GM23338 (cell line): ENCODE measurements at regions not wholly inside any gene's neighbourhood (a gene's known extent, or its start where the extent isn't known, plus 50 kb on each side); places are given as distances from the start of the nearest gene placed in this dataset.

Experiments used
- ATAC-seq: fragments of 200-7000 bp; cut with Tn5 transposase; 3 replicates; pipeline ENCODE4 v1.9.1; 2020
- DNase-seq: peaks from one replicate; pipeline ENCODE4 v3.0.0-alpha.2; 2015; ENCODE audit warnings: low spot score
- H2AFZ ChIP-seq: fragments of 200-600 bp; sonication (generic); 2 replicates; pipeline ENCODE4 v1.8.0; 2016; ENCODE audit warnings: antibody characterized with exemption, mild to moderate bottlenecking, moderate library complexity
- H3F3A ChIP-seq: fragments of 200-600 bp; sonication (generic); replicated peaks from 2 replicates; pipeline ENCODE4 v1.8.0; 2017; ENCODE audit warnings: antibody characterized with exemption, mixed run types, low read depth
- H3K27ac ChIP-seq: fragments of 200-600 bp; sonication (generic); 2 replicates; pipeline ENCODE4 v1.6.1; 2016; ENCODE audit warnings: low read depth
- H3K27me3 ChIP-seq: fragments of 200-600 bp; sonication (generic); 2 replicates; pipeline ENCODE4 v1.8.0; 2016; ENCODE audit warnings: mild to moderate bottlenecking, mixed run types, moderate library complexity; ENCODE audit not compliant: insufficient read depth
- H3K36me3 ChIP-seq: fragments of 200-600 bp; sonication (generic); 2 replicates; pipeline ENCODE4 v1.8.0; 2016; ENCODE audit warnings: mild to moderate bottlenecking; ENCODE audit not compliant: insufficient read depth
- H3K4me1 ChIP-seq: fragments of 200-600 bp; sonication (generic); 2 replicates; pipeline ENCODE4 v1.8.0; 2016; ENCODE audit warnings: mild to moderate bottlenecking, moderate library complexity; ENCODE audit not compliant: insufficient read depth
- H3K4me2 ChIP-seq: fragments of 200-600 bp; sonication (generic); 2 replicates; pipeline ENCODE4 v1.7.1; 2017; ENCODE audit warnings: mixed run types
- H3K4me3 ChIP-seq: fragments of 200-600 bp; sonication (generic); 2 replicates; pipeline ENCODE4 v1.6.1; 2016; ENCODE audit warnings: mixed run types
- H3K79me2 ChIP-seq: fragments of 200-600 bp; sonication (generic); replicated peaks from 2 replicates; pipeline ENCODE4 v1.8.0; 2017; ENCODE audit warnings: mild to moderate bottlenecking; ENCODE audit not compliant: insufficient read depth
- H3K9me2 ChIP-seq: fragments of 200-600 bp; sonication (generic); 2 replicates; pipeline ENCODE4 v1.8.0; 2017; ENCODE audit not compliant: insufficient read depth
- H4K20me1 ChIP-seq: fragments of 200-600 bp; sonication (generic); replicated peaks from 2 replicates; pipeline ENCODE4 v1.8.0; 2017; ENCODE audit warnings: mild to moderate bottlenecking; ENCODE audit not compliant: insufficient read depth
- H3K27ac Mint-ChIP-seq: 2 replicates; pipeline ENCODE4 v1.8.0; 2020; ENCODE audit warnings: inconsistent platforms, mild to moderate bottlenecking, moderate library complexity, mixed read lengths
- H3K27me3 Mint-ChIP-seq: 3 replicates; pipeline ENCODE4 v1.8.0; 2022; ENCODE audit warnings: low read depth, mild to moderate bottlenecking, moderate library complexity, mixed read lengths, inconsistent platforms; ENCODE audit not compliant: insufficient read depth, poor library complexity
- H3K36me3 Mint-ChIP-seq: 3 replicates; pipeline ENCODE4 v1.8.0; 2021; ENCODE audit warnings: low read depth, mild to moderate bottlenecking, inconsistent platforms, moderate library complexity, mixed read lengths
- H3K4me1 Mint-ChIP-seq: 3 replicates; pipeline ENCODE4 v1.8.0; 2020; ENCODE audit warnings: mild to moderate bottlenecking, inconsistent platforms, mixed read lengths
- H3K4me3 Mint-ChIP-seq: 3 replicates; pipeline ENCODE4 v1.8.0; 2021; ENCODE audit warnings: moderate library complexity, mild to moderate bottlenecking, inconsistent platforms, mixed read lengths
- H3K9me3 Mint-ChIP-seq: 3 replicates; pipeline ENCODE4 v1.8.0; 2020; ENCODE audit warnings: moderate library complexity, mild to moderate bottlenecking, inconsistent platforms, mixed read lengths
- CREB1 ChIP-seq: fragments of 250-450 bp; sonication (Bioruptor Pico); IDR thresholded peaks from 2 replicates; pipeline ENCODE4 v1.5.0; 2020; ENCODE audit warnings: low read depth, mild to moderate bottlenecking, moderate library complexity
- CTCF ChIP-seq, 2 experiments: fragments of 200-600 bp in 1 of 2; sonication (generic) in 1 of 2; conservative IDR thresholded peaks; 2 replicates each; pipeline versions ENCODE4 v1.5.1 to v1.6.1; 2016 to 2017; ENCODE audit warnings: antibody characterized with exemption in 2 of 2, low read depth in 2 of 2, mild to moderate bottlenecking in 2 of 2, moderate library complexity in 1 of 2
- ETS1 ChIP-seq: IDR thresholded peaks from 2 replicates; pipeline ENCODE4 v1.6.1; 2016; ENCODE audit warnings: antibody characterized with exemption
- EZH2 ChIP-seq: fragments of 200-600 bp; sonication (generic); IDR thresholded peaks from one replicate; pipeline ENCODE4 v1.8.0; 2017; ENCODE audit warnings: antibody characterized with exemption, mild to moderate bottlenecking, low read depth; ENCODE audit not compliant: unreplicated experiment
- EZH2phosphoT487 ChIP-seq: fragments of 200-600 bp; sonication (generic); IDR thresholded peaks from one replicate; pipeline ENCODE4 v1.8.1; 2018; ENCODE audit warnings: antibody characterized with exemption; ENCODE audit not compliant: unreplicated experiment
- JUNB ChIP-seq: IDR thresholded peaks from one replicate; pipeline ENCODE4 v1.6.1; 2016; ENCODE audit warnings: antibody characterized with exemption; ENCODE audit not compliant: unreplicated experiment
- NANOG ChIP-seq: IDR thresholded peaks from 2 replicates; pipeline ENCODE4 v1.6.1; 2016; ENCODE audit warnings: antibody characterized with exemption, borderline replicate concordance
- POLR2AphosphoS5 ChIP-seq: IDR thresholded peaks from 2 replicates; pipeline ENCODE4 v1.6.1; 2016; ENCODE audit warnings: antibody characterized with exemption, low read depth
- STAT1 ChIP-seq: IDR thresholded peaks from one replicate; pipeline ENCODE4 v1.6.1; 2016; ENCODE audit warnings: antibody characterized with exemption; ENCODE audit not compliant: unreplicated experiment
- ZNF114 ChIP-seq: fragments of 250-450 bp; sonication (Bioruptor Pico); IDR thresholded peaks from 2 replicates; pipeline ENCODE4 v1.5.0; 2020; ENCODE audit warnings: mild to moderate bottlenecking, moderate library complexity
- ZNF331 ChIP-seq: fragments of 250-450 bp; sonication (Bioruptor Pico); IDR thresholded peaks from 2 replicates; pipeline ENCODE4 v1.5.0; 2020; ENCODE audit warnings: low read depth, mild to moderate bottlenecking, moderate library complexity
- ZNF462 ChIP-seq: fragments of 250-450 bp; sonication (Bioruptor Pico); IDR thresholded peaks from 2 replicates; pipeline ENCODE4 v1.5.0; 2020; ENCODE audit warnings: mild to moderate bottlenecking, moderate library complexity
- TF ChIP-seq, protein P1 (sequence below): IDR thresholded peaks from one replicate; pipeline ENCODE4 v1.6.1; 2018; ENCODE audit warnings: antibody characterized with exemption; ENCODE audit not compliant: unreplicated experiment

DNA sequence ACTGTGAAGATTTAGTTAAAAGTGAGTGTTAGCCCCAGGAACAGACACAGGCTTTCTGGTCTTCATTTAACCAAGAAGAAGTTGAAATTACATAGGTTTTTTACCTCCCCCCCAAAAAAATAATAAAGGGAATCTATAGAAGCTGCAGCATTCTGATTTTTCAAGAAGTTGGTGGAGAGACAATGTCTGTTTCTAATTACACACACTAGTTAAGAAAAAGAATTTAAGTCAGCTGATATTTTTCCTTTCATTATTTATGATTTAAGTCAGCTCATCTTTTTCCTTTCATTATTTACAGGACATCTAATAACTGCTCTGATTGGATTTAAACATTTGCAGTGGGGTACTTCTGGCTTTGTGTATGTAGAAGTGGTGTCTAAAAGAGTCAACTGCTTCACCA, 201.4 kb upstream of the NRP1 start:
- Mint-ChIP-seq H3K4me3 (no peak overlapping the region), H3K4me1 (peaks cover 26% of the 10 kb centered on the region), H3K27me3 (peaks cover 4% of the 10 kb centered on the region), H3K27ac (no peak overlapping the region), H3K36me3 (no peaks in the 10 kb centered on the region; the same call in 2 of the 3 replicates), H3K9me3 (peaks cover 3% of the 10 kb centered on the region; the same call in 2 of the 3 replicates)
- Histone ChIP-seq H3K4me3 (no peak overlapping the region), H3K27ac (no peak overlapping the region), H4K20me1 (no peaks in the 10 kb centered on the region), H3K4me1 (peaks cover 27% of the 10 kb centered on the region; the same call in 1 of the 2 replicates), H2AFZ (no peak overlapping the region), H3K4me2 (no peak overlapping the region), H3K36me3 (no peaks in the 10 kb centered on the region), H3K79me2 (no peaks in the 10 kb centered on the region), H3F3A (no peaks in the 10 kb centered on the region), H3K27me3 (no peaks in the 10 kb centered on the region), H3K9me2 (no peaks in the 10 kb centered on the region; the same call in none of the 2 replicates)
- TF ChIP-seq STAT1 (no peak), ZNF331 (no peak), EZH2 (no peak), EZH2phosphoT487 (no peak), ETS1 (no peak), CREB1 (CRISPR knock-in tag) (no peak), CTCF (conservative IDR thresholded peaks at IDR 0.05; ENCODE audit: low read depth in 2 of 2) (no peak), POLR2AphosphoS5 (no peak), ZNF114 (no peak), JUNB (no peak), NANOG (no peak), ZNF462 (no peak)
- TF ChIP-seq, protein P1, sequence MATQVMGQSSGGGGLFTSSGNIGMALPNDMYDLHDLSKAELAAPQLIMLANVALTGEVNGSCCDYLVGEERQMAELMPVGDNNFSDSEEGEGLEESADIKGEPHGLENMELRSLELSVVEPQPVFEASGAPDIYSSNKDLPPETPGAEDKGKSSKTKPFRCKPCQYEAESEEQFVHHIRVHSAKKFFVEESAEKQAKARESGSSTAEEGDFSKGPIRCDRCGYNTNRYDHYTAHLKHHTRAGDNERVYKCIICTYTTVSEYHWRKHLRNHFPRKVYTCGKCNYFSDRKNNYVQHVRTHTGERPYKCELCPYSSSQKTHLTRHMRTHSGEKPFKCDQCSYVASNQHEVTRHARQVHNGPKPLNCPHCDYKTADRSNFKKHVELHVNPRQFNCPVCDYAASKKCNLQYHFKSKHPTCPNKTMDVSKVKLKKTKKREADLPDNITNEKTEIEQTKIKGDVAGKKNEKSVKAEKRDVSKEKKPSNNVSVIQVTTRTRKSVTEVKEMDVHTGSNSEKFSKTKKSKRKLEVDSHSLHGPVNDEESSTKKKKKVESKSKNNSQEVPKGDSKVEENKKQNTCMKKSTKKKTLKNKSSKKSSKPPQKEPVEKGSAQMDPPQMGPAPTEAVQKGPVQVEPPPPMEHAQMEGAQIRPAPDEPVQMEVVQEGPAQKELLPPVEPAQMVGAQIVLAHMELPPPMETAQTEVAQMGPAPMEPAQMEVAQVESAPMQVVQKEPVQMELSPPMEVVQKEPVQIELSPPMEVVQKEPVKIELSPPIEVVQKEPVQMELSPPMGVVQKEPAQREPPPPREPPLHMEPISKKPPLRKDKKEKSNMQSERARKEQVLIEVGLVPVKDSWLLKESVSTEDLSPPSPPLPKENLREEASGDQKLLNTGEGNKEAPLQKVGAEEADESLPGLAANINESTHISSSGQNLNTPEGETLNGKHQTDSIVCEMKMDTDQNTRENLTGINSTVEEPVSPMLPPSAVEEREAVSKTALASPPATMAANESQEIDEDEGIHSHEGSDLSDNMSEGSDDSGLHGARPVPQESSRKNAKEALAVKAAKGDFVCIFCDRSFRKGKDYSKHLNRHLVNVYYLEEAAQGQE = no peak
- ATAC-seq (no peak), DNase-seq (no peak)
